22Rv1 (cell line): ENCODE measurements at regions not wholly inside any gene's neighbourhood (a gene's known extent, or its start where the extent isn't known, plus 50 kb on each side); places are given as distances from the start of the nearest gene placed in this dataset.
"Not testable (repeated sequence)": the region's sequence is repeated elsewhere in the genome, so short reads cannot be mapped to it uniquely, and the experiment has no call there.

Experiments used
- H3K27ac ChIP-seq: fragments of 450-650 bp; 2 replicates; pipeline ENCODE4 v1.5.1; 2017
- CTCF ChIP-seq: fragments of 450-650 bp; IDR thresholded peaks from 2 replicates; pipeline ENCODE4 v1.5.1; 2017; ENCODE audit warnings: mild to moderate bottlenecking
- ZFX ChIP-seq: fragments of 450-650 bp; IDR thresholded peaks from 2 replicates; pipeline ENCODE4 v1.6.1; 2017; ENCODE audit warnings: antibody characterized with exemption, borderline replicate concordance

- no peak overlapping the region for H3K27ac ChIP-seq
- TF ChIP-seq ZFX = no peak
- no peak for TF ChIP-seq CTCF
Observed at GRCh38 chr5:128858995-128859394, 106.3 kb upstream of the SLC27A6 start.

- H3K27ac ChIP-seq = not testable (repeated sequence)
Observed at GRCh38 chr5:128861155-128861554, 104.1 kb upstream of the SLC27A6 start.

GRCh38 chr5:128869970-128870369, 95.3 kb upstream of the SLC27A6 start:
- H3K27ac ChIP-seq = no peak overlapping the region
- TF ChIP-seq CTCF (no peak), ZFX (no peak)

GRCh38 chr5:128870373-128870772, 94.9 kb upstream of the SLC27A6 start:
- H3K27ac ChIP-seq = no peak overlapping the region
- TF ChIP-seq CTCF (no peak), ZFX (no peak)

GRCh38 chr5:128870923-128871322, 94.4 kb upstream of the SLC27A6 start:
- no peak overlapping the region for H3K27ac ChIP-seq
- TF ChIP-seq ZFX = no peak
- no peak for TF ChIP-seq CTCF

GRCh38 chr5:128876569-128877382, 88.5 kb upstream of the SLC27A6 start:
- TF ChIP-seq ZFX = no peak
- H3K27ac ChIP-seq = no peak overlapping the region

- no peak overlapping the region for H3K27ac ChIP-seq
- TF ChIP-seq CTCF = no peak
- no peak for TF ChIP-seq ZFX
Observed at GRCh38 chr5:128877476-128877875, 87.8 kb upstream of the SLC27A6 start.

- H3K27ac ChIP-seq = no peak overlapping the region
- TF ChIP-seq CTCF (no peak), ZFX (no peak)
Observed at GRCh38 chr5:128881502-128882018, 83.7 kb upstream of the SLC27A6 start.
